GM12878 (cell line): ENCODE measurements at regions not wholly inside any gene's neighbourhood (a gene's known extent, or its start where the extent isn't known, plus 50 kb on each side); places are given as distances from the start of the nearest gene placed in this dataset.

Experiments
- ATAC-seq: fragments of 200-7000 bp; cut with Tn5 transposase; 3 replicates; pipeline ENCODE4 v1.9.1; 2020; ENCODE audit warnings: mild to moderate bottlenecking, moderate library complexity
- BruUV-seq: library from RNA; stranded (reverse); fragments of 400-500 nt; replicated peaks from 2 replicates; lab custom pipeline; 2021; lab: Mats Ljungman, UMichigan
- CTCF ChIA-PET: fragments of 300-600 bp; sonication (Branson Sonifier 250); formaldehyde crosslinking; extraction: SDS; loops from one replicate; lab custom pipeline; 2021; ENCODE audit warnings: inconsistent platforms; lab: Yijun Ruan, JAX
- POLR2A ChIA-PET: fragments of 350-600 bp; formaldehyde crosslinking; extraction: SDS; loops from one replicate; lab custom pipeline; 2021; ENCODE audit warnings: inconsistent platforms; lab: Charles Lee
- RAD21 ChIA-PET: fragments of 300-600 bp; sonication (Branson Sonifier 250); formaldehyde crosslinking; loops from one replicate; lab custom pipeline; 2023; ENCODE audit warnings: antibody characterized with exemption; ENCODE audit not compliant: unreplicated experiment; lab: Charles Lee
- SMC1A ChIA-PET: fragments of 300-600 bp; sonication (Branson Sonifier 250); formaldehyde crosslinking; loops from one replicate; lab custom pipeline; 2023; ENCODE audit not compliant: unreplicated experiment, uncharacterized antibody; lab: Charles Lee
- DNase-seq: peaks from one replicate; pipeline ENCODE4 v3.0.0-alpha.2; 2011; ENCODE audit warnings: low read depth, low spot score
- FAIRE-seq: peaks from 3 replicates; lab custom pipeline; 2011; peaks lifted over from hg19 to GRCh38; lab: Jason Lieb, UNC
- H2AFZ ChIP-seq: 2 replicates; pipeline ENCODE4 v1.6.0; 2011; ENCODE audit warnings: low read depth, low read length, control low read depth; ENCODE audit not compliant: control insufficient read depth
- H3K27ac ChIP-seq: 2 replicates; pipeline ENCODE4 v1.5.1; 2011; ENCODE audit warnings: control low read depth; ENCODE audit not compliant: control insufficient read depth, insufficient read depth
- H3K27me3 ChIP-seq, 2 experiments: replicated peaks in 1 of 2; 2 replicates each; pipeline versions ENCODE4 v1.6.0 to v1.6.1; 2011; ENCODE audit warnings: low read length in 1 of 2; ENCODE audit not compliant: control insufficient read depth in 2 of 2, insufficient read depth in 2 of 2
- H3K36me3 ChIP-seq, 2 experiments: 2 replicates each; pipeline ENCODE4 v1.5.1; 2011; ENCODE audit warnings: low read length in 1 of 2; ENCODE audit not compliant: control insufficient read depth in 2 of 2, insufficient read depth in 2 of 2
- H3K4me1 ChIP-seq: 2 replicates; pipeline ENCODE4 v1.6.1; 2011; ENCODE audit warnings: mild to moderate bottlenecking, low read length, moderate library complexity, mixed read lengths; ENCODE audit not compliant: control insufficient read depth, insufficient read depth
- H3K4me2 ChIP-seq: 2 replicates; pipeline ENCODE4 v1.6.0; 2011; ENCODE audit warnings: control low read depth; ENCODE audit not compliant: control insufficient read depth, insufficient read depth
- H3K4me3 ChIP-seq: fragments of 200-600 bp; sonication (generic); 2 replicates; pipeline ENCODE4 v1.5.1; 2016
- H3K79me2 ChIP-seq: 2 replicates; pipeline ENCODE4 v1.6.0; 2011; ENCODE audit warnings: low read length; ENCODE audit not compliant: control insufficient read depth, insufficient read depth
- H3K9ac ChIP-seq: 2 replicates; pipeline ENCODE4 v1.8.0; 2011; ENCODE audit warnings: low read length, control low read depth, mixed read lengths; ENCODE audit not compliant: control insufficient read depth, insufficient read depth
- H3K9me3 ChIP-seq: replicated peaks from 3 replicates; pipeline ENCODE4 v1.5.1; 2011; ENCODE audit warnings: mild to moderate bottlenecking, low read length; ENCODE audit not compliant: control insufficient read depth, insufficient read depth
- H4K20me1 ChIP-seq: 2 replicates; pipeline ENCODE4 v1.6.0; 2011; ENCODE audit not compliant: control insufficient read depth, insufficient read depth
- BMI1 ChIP-seq: fragments of 450-650 bp; IDR thresholded peaks from 2 replicates; pipeline ENCODE4 v1.6.1; 2016; ENCODE audit warnings: mild to moderate bottlenecking, moderate library complexity, borderline replicate concordance
- CEBPB ChIP-seq, 2 experiments: fragments of 150-350 bp in 1 of 2; IDR thresholded peaks; 2 replicates each; pipeline ENCODE4 v1.6.1; 2012 to 2014; ENCODE audit warnings: low read depth in 2 of 2, low read length in 2 of 2, borderline replicate concordance in 1 of 2, inconsistent platforms in 1 of 2
- ESRRA ChIP-seq: IDR thresholded peaks from 2 replicates; pipeline ENCODE4 v1.6.1; 2012; ENCODE audit warnings: mild to moderate bottlenecking, low read length, improper control_type of control experiment
- FOXK2 ChIP-seq: fragments of 450-650 bp; IDR thresholded peaks from 2 replicates; pipeline ENCODE4 v1.6.1; 2017; ENCODE audit warnings: mild to moderate bottlenecking, moderate library complexity
- IKZF2 ChIP-seq, 2 experiments: fragments of 450-650 bp; IDR thresholded peaks; 2 replicates each; pipeline ENCODE4 v1.6.1; 2017; ENCODE audit warnings: mild to moderate bottlenecking in 2 of 2, moderate library complexity in 2 of 2
- KAT2A ChIP-seq: conservative IDR thresholded peaks from 2 replicates; pipeline ENCODE4 v1.6.1; 2011; ENCODE audit warnings: low read depth, low read length; ENCODE audit not compliant: control insufficient read depth
- MTA2 ChIP-seq: fragments of 450-650 bp; IDR thresholded peaks from 2 replicates; pipeline ENCODE4 v1.6.1; 2016; ENCODE audit warnings: low read depth, mild to moderate bottlenecking, moderate library complexity
- MXI1 ChIP-seq: fragments of 150-350 bp; IDR thresholded peaks from 2 replicates; pipeline ENCODE4 v1.6.1; 2011; ENCODE audit warnings: low read depth, mild to moderate bottlenecking, inconsistent platforms, low read length, improper control_type of control experiment
- MYB ChIP-seq: fragments of 150-350 bp; IDR thresholded peaks from 2 replicates; pipeline ENCODE4 v1.6.1; 2014; ENCODE audit warnings: mild to moderate bottlenecking, low read depth, low read length, borderline replicate concordance
- MYC ChIP-seq: IDR thresholded peaks from 2 replicates; pipeline ENCODE4 v1.6.1; 2011; ENCODE audit warnings: mild to moderate bottlenecking, low read length, moderate library complexity, inconsistent platforms; ENCODE audit not compliant: insufficient read depth, insufficient replicate concordance, insufficient read length, severe bottlenecking
- NFIC ChIP-seq: IDR thresholded peaks from 2 replicates; pipeline ENCODE4 v1.6.1; 2012; ENCODE audit warnings: low read depth, mild to moderate bottlenecking, inconsistent platforms, low read length, moderate library complexity
- PAX8 ChIP-seq: fragments of 450-650 bp; IDR thresholded peaks from 2 replicates; pipeline ENCODE4 v1.6.1; 2017; ENCODE audit warnings: mild to moderate bottlenecking, moderate library complexity
- PML ChIP-seq: IDR thresholded peaks from 2 replicates; pipeline ENCODE4 v1.6.1; 2012; ENCODE audit warnings: low read length, inconsistent platforms
- RFX5 ChIP-seq: IDR thresholded peaks from 2 replicates; pipeline ENCODE4 v1.6.1; 2011; ENCODE audit warnings: low read depth, low read length, improper control_type of control experiment
- WGBS: methylation state at CpG from one replicate; pipeline ENCODE4 v1.1.6; 2016; ENCODE audit warnings: low lambda C conversion rate; ENCODE audit not compliant: insufficient replicate concordance, insufficient coverage; ENCODE audit errors: missing lambda C conversion rate; 5-methylcytosine and 5-hydroxymethylcytosine counted together
- in situ Hi-C: fragments of 300-500 bp; cut with MboI; formaldehyde crosslinking; loops from 9 replicates; pipeline ENCODE4 v1.14.3; 2018; ENCODE audit warnings: mixed read lengths
- intact Hi-C: fragments of 100-400 bp; cut with micrococcal nuclease; formaldehyde crosslinking; loops from one replicate; pipeline ENCODE4 v1.14.2; 2022; ENCODE audit not compliant: unreplicated experiment
- TF ChIP-seq, protein P1 (sequence below): fragments of 450-650 bp; IDR thresholded peaks from 2 replicates; pipeline ENCODE4 v1.6.1; 2017; ENCODE audit warnings: antibody characterized with exemption, mild to moderate bottlenecking, moderate library complexity
- TF ChIP-seq, protein P2 (sequence below): fragments of 450-650 bp; formaldehyde crosslinking; IDR thresholded peaks from 2 replicates; pipeline ENCODE4 v1.4.0; 2022; ENCODE audit warnings: mild to moderate bottlenecking, moderate library complexity

DNA sequence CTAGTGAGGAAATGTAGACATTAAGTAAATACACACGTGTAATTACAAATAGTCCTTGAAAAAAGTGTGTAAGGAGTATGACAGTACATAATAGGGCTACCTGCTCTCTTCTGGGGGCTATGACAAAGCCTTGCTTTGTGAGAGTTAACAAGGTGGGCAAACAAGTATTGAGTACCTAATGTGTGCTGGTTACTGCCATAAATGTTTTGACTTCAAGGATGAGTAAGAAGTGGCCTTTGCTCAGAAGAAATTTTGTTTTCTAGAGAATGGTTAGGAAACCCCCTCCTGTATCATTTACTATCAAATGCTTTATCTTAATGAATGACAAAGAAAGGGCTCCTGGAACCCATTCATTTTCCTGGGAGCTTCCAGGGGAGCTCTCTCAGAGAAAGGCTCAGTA, 167.0 kb upstream of the CASK start:
- no TSS peak for BruUV-seq
- ATAC-seq: peak; percentile 47
- Histone ChIP-seq H3K27ac (no peak overlapping the region), H2AFZ (peak overlapping the region; percentile 4; the same call in 1 of the 2 replicates), H3K9me3 (no peaks in the 10 kb centered on the region; the same call in 2 of the 3 replicates), H4K20me1 (no peaks in the 10 kb centered on the region), H3K4me2 (no peak overlapping the region), H3K4me3 (no peak overlapping the region), H3K27me3 (no peaks in the 10 kb centered on the region), H3K36me3 (no peaks in the 10 kb centered on the region), H3K79me2 (no peaks in the 10 kb centered on the region), H3K4me1 (no peaks in the 10 kb centered on the region), H3K9ac (no peak overlapping the region)
- TF ChIP-seq MXI1: no peak
- no peak for TF ChIP-seq ESRRA
- TF ChIP-seq MYB: no peak
- no peak for TF ChIP-seq NFIC
- no peak for TF ChIP-seq KAT2A
- no peak for TF ChIP-seq PAX8
- no peak for TF ChIP-seq RFX5
- TF ChIP-seq CEBPB (IDR thresholded peaks at IDR 0.05; ENCODE audit: borderline replicate concordance in 1 of 2, low read depth in 2 of 2, low read length in 2 of 2): no peak
- TF ChIP-seq, protein P1, sequence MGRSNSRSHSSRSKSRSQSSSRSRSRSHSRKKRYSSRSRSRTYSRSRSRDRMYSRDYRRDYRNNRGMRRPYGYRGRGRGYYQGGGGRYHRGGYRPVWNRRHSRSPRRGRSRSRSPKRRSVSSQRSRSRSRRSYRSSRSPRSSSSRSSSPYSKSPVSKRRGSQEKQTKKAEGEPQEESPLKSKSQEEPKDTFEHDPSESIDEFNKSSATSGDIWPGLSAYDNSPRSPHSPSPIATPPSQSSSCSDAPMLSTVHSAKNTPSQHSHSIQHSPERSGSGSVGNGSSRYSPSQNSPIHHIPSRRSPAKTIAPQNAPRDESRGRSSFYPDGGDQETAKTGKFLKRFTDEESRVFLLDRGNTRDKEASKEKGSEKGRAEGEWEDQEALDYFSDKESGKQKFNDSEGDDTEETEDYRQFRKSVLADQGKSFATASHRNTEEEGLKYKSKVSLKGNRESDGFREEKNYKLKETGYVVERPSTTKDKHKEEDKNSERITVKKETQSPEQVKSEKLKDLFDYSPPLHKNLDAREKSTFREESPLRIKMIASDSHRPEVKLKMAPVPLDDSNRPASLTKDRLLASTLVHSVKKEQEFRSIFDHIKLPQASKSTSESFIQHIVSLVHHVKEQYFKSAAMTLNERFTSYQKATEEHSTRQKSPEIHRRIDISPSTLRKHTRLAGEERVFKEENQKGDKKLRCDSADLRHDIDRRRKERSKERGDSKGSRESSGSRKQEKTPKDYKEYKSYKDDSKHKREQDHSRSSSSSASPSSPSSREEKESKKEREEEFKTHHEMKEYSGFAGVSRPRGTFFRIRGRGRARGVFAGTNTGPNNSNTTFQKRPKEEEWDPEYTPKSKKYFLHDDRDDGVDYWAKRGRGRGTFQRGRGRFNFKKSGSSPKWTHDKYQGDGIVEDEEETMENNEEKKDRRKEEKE: no peak
- TF ChIP-seq BMI1: no peak
- TF ChIP-seq IKZF2 (IDR thresholded peaks at IDR 0.05): no peak
- no peak for TF ChIP-seq MTA2
- TF ChIP-seq, protein P2, sequence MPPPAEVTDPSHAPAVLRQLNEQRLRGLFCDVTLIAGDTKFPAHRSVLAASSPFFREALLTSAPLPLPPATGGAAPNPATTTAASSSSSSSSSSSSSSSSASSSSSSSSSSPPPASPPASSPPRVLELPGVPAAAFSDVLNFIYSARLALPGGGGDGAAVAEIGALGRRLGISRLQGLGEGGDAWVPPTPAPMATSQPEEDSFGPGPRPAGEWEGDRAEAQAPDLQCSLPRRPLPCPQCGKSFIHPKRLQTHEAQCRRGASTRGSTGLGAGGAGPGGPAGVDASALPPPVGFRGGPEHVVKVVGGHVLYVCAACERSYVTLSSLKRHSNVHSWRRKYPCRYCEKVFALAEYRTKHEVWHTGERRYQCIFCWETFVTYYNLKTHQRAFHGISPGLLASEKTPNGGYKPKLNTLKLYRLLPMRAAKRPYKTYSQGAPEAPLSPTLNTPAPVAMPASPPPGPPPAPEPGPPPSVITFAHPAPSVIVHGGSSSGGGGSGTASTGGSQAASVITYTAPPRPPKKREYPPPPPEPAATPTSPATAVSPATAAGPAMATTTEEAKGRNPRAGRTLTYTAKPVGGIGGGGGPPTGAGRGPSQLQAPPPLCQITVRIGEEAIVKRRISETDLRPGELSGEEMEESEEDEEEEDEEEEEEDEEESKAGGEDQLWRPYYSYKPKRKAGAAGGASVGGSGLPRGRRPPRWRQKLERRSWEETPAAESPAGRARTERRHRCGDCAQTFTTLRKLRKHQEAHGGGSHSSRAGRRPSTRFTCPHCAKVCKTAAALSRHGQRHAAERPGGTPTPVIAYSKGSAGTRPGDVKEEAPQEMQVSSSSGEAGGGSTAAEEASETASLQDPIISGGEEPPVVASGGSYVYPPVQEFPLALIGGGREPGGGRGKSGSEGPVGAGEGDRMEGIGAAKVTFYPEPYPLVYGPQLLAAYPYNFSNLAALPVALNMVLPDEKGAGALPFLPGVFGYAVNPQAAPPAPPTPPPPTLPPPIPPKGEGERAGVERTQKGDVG (CRISPR knock-in tag): no peak
- TF ChIP-seq PML: no peak
- no peak for TF ChIP-seq MYC
- no peak for TF ChIP-seq FOXK2
- intact Hi-C loops: loop anchor here (5.0 kb wide), 2 partner anchors 168 to 293 kb away; partner anchors contain the start of gene CASK
- WGBS: 0% methylated on average over 1 of the region's 1 CpG
- CTCF ChIA-PET: interaction anchor here (1.6 kb wide), 1 partner anchor 15 kb away, joined by 3 read pairs; no protein-coding TSS in a partner anchor
- POLR2A ChIA-PET: no interaction called here
- RAD21 ChIA-PET: interaction anchor here (0.9 kb wide), 1 partner anchor 14 kb away, joined by 3 read pairs; no protein-coding TSS in a partner anchor
- SMC1A ChIA-PET: interaction anchor here (0.8 to 1.5 kb wide), 4 partner anchors 19 to 291 kb away, joined by 3 to 8 read pairs (median 4); no protein-coding TSS in a partner anchor
- in situ Hi-C loops: no loop called here
- no peak for DNase-seq
- FAIRE-seq: no peak
